Ascending aorta (tissue), 2 donors: ENCODE measurements at regions not wholly inside any gene's neighbourhood (a gene's known extent, or its start where the extent isn't known, plus 50 kb on each side); places are given as distances from the start of the nearest gene placed in this dataset.

Experiments used
- DNase-seq, 2 donors: peaks; one replicate each; pipeline ENCODE4 v3.0.0-alpha.2; 2019; ENCODE audit warnings: low spot score in 2 of 2
- H3K27ac ChIP-seq, 2 donors: fragments of 200-600 bp; sonication (generic); one replicate each; pipeline ENCODE4 v1.5.1; 2016 to 2017; ENCODE audit warnings: mild to moderate bottlenecking in 1 of 2
- H3K27me3 ChIP-seq: fragments of 200-600 bp; sonication (generic); one replicate; pipeline ENCODE4 v1.5.1; 2017
- H3K36me3 ChIP-seq, 2 donors: fragments of 200-600 bp; sonication (generic); one replicate each; pipeline ENCODE4 v1.5.1; 2016
- H3K4me1 ChIP-seq, 2 donors: fragments of 200-600 bp; sonication (generic); one replicate each; pipeline ENCODE4 v1.5.1; 2016 to 2017; ENCODE audit warnings: mild to moderate bottlenecking in 1 of 2
- H3K4me3 ChIP-seq, 2 donors: fragments of 200-600 bp; sonication (generic); one replicate each; pipeline ENCODE4 v1.5.1; 2016 to 2017; ENCODE audit warnings: mild to moderate bottlenecking in 1 of 2
- H3K9me3 ChIP-seq, 2 donors: fragments of 200-600 bp; sonication (generic); one replicate each; pipeline ENCODE4 v1.5.1; 2016
- intact Hi-C: fragments of 100-400 bp; cut with DNase I; formaldehyde crosslinking; loops from one replicate; pipeline ENCODE4 v1.15.1; 2023
- TF ChIP-seq, protein P1 (sequence below), 3 experiments: fragments of 200-600 bp in 2 of 3; fragments of 450-650 bp in 1 of 3; sonication (generic) in 2 of 3; IDR thresholded peaks; one replicate each; pipeline ENCODE4 v1.5.1; 2016 to 2019; ENCODE audit warnings: antibody characterized with exemption in 3 of 3, mild to moderate bottlenecking in 1 of 3, moderate library complexity in 1 of 3

DNA sequence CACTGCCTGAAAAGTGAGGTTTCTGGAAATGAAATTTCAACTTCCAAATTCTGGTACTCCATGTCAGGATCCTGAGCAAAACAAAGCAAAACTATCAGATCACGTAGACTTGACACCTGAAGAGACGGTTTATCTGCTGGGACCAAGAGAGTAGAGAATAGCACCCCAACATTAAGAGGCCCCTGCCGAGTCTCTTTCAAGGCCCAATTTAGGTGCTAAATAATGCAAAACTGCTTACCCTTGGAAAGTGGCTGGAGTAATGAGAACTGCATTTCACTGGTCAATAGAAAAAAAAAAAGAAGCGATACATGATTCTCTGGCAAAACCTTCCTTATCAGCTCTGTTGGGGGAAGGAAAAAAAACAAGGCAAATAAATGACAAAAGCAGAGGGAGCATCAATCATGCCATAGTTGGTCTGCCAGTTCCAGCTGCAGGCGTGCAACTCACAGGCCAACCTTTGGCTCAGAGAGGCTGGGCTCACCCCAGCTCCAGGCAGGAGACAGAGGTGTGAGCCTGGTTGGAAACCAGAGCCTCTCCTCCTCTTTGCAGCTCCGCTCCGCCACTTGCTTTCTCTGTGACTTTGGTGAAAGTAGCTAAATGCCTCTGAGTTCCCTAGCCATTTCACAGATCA lies 595.2 kb downstream of the TOX3 start:
- no peak overlapping the region for H3K27ac ChIP-seq
- intact Hi-C loops = no loop called here
- H3K27me3 ChIP-seq = no peaks in the 10 kb centered on the region
- no peaks in the 10 kb centered on the region for H3K4me1 ChIP-seq
- TF ChIP-seq, protein P1, sequence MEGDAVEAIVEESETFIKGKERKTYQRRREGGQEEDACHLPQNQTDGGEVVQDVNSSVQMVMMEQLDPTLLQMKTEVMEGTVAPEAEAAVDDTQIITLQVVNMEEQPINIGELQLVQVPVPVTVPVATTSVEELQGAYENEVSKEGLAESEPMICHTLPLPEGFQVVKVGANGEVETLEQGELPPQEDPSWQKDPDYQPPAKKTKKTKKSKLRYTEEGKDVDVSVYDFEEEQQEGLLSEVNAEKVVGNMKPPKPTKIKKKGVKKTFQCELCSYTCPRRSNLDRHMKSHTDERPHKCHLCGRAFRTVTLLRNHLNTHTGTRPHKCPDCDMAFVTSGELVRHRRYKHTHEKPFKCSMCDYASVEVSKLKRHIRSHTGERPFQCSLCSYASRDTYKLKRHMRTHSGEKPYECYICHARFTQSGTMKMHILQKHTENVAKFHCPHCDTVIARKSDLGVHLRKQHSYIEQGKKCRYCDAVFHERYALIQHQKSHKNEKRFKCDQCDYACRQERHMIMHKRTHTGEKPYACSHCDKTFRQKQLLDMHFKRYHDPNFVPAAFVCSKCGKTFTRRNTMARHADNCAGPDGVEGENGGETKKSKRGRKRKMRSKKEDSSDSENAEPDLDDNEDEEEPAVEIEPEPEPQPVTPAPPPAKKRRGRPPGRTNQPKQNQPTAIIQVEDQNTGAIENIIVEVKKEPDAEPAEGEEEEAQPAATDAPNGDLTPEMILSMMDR (IDR thresholded peaks at IDR 0.05) = no peak
- no peaks in the 10 kb centered on the region for H3K9me3 ChIP-seq
- H3K4me3 ChIP-seq = no peak overlapping the region
- no peaks in the 10 kb centered on the region for H3K36me3 ChIP-seq
- no peak for DNase-seq

DNA sequence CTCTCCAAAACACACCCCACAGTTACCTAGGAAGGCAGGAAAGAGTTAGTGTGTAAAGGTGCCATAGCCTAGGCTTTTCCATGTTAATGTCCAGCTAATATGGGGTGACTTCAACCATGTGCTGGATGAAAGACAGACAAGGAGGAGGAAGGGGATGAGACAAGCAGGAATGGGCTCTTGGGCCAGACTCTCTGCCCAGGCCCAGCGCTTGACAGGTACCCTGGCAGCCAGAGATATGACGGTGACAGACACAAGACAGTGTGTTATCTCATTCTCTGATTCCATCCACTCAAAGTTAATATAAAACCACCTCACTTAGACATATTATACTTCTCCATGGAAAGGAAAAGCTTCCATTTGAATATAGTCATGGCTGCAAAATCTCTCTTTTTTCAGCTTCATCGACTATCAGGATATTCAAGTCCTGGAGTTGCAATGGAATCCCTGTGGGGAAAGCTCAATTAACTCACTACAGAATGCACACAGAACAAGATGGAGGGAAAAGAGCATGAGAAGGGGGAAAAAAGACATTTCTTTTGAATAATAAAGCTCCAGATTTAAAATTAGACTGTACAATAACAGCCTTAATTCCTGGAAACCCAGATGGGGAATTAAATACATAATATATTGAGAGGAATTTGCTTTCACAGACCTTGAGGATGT lies 596.7 kb downstream of the TOX3 start:
- TF ChIP-seq, protein P1 (IDR thresholded peaks at IDR 0.05) = no peak
- Histone ChIP-seq H3K9me3 (no peaks in the 10 kb centered on the region), H3K4me1 (no peaks in the 10 kb centered on the region), H3K4me3 (no peak overlapping the region), H3K27me3 (no peaks in the 10 kb centered on the region), H3K27ac (no peak overlapping the region), H3K36me3 (no peaks in the 10 kb centered on the region)
- intact Hi-C loops = no loop called here
- no peak for DNase-seq

DNA sequence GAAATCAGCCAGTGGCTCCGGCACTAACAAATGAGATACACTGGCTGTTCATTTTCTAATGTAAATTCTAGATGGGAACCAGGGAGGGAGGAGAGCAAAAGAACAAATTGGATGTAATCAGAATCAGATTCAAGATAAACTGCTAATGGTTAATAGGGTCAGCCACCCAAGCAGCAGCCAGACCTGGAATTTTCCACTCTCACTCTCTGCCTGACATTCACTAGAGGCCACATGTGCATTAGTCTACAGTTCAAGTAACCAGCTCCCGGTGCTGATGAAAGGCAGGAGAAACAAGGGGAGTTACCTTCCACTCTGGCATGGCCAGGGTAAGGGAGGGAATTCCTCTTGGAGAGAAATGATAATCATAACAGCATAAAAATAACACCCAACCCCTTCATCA lies 597.7 kb downstream of the TOX3 start:
- H3K27ac ChIP-seq = no peak overlapping the region
- H3K36me3 ChIP-seq = no peaks in the 10 kb centered on the region
- intact Hi-C loops = no loop called here
- H3K9me3 ChIP-seq = no peaks in the 10 kb centered on the region
- no peaks in the 10 kb centered on the region for H3K4me1 ChIP-seq
- TF ChIP-seq, protein P1 (IDR thresholded peaks at IDR 0.05) = no peak
- DNase-seq = no peak
- H3K4me3 ChIP-seq = no peak overlapping the region
- H3K27me3 ChIP-seq = no peaks in the 10 kb centered on the region

DNA sequence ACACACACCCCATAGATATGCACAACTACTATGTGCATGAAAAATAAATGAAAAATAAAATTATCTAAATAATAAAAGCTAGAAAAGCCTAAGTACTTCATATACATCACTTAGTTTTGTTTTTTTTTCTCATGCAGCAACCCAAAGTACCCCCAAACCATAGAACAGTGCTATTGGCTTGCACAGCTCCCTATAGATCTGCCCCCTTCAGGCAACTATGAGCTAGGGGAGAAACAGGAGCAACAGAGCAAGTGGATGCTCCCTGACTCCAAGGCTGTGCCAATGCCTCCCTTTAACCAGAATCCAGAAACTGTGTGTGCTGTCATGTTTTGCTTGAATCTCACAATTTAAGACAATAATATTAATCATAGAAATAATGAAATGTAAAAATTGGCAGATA lies 605.5 kb downstream of the TOX3 start:
- intact Hi-C loops = no loop called here
- TF ChIP-seq, protein P1 (IDR thresholded peaks at IDR 0.05) = no peak
- DNase-seq = no peak
- H3K27ac ChIP-seq = no peak overlapping the region
- H3K4me3 ChIP-seq = no peak overlapping the region
- H3K4me1 ChIP-seq = no peaks in the 10 kb centered on the region
- no peaks in the 10 kb centered on the region for H3K36me3 ChIP-seq
- H3K27me3 ChIP-seq = no peaks in the 10 kb centered on the region
- no peaks in the 10 kb centered on the region for H3K9me3 ChIP-seq

DNA sequence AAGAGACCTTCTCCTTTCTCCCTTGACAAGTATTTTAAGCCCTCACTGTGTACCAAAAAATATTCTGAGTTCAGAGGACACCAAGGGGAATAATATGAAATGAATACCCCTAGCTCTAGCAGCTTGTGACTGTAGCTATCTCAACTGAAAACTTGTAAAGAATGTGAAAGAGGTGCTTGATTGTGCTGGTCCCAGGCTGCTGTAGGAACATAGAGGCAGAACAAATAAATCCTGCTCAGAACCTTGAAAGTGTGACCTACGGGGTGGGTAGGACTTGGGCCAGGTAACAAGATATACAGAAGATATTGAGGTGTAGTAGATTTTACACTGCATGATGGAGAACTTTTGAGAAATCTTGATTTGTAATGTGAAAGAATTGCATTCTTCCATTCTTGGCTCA lies 606.8 kb downstream of the TOX3 start:
- H3K4me3 ChIP-seq = no peak overlapping the region
- no peak for DNase-seq
- TF ChIP-seq, protein P1 (IDR thresholded peaks at IDR 0.05) = no peak
- intact Hi-C loops = no loop called here
- no peaks in the 10 kb centered on the region for H3K4me1 ChIP-seq
- no peaks in the 10 kb centered on the region for H3K9me3 ChIP-seq
- H3K27ac ChIP-seq = no peak overlapping the region
- H3K36me3 ChIP-seq = no peaks in the 10 kb centered on the region
- H3K27me3 ChIP-seq = no peaks in the 10 kb centered on the region
